IPS-NIHi7 (cell line): ENCODE measurements at regions not wholly inside any gene's neighbourhood (a gene's known extent, or its start where the extent isn't known, plus 50 kb on each side); places are given as distances from the start of the nearest gene placed in this dataset.

Experiments
- DNase-seq: peaks from one replicate; pipeline ENCODE4 v3.0.0; 2012; ENCODE audit warnings: mixed read lengths; ENCODE audit errors: extremely low spot score

DNA sequence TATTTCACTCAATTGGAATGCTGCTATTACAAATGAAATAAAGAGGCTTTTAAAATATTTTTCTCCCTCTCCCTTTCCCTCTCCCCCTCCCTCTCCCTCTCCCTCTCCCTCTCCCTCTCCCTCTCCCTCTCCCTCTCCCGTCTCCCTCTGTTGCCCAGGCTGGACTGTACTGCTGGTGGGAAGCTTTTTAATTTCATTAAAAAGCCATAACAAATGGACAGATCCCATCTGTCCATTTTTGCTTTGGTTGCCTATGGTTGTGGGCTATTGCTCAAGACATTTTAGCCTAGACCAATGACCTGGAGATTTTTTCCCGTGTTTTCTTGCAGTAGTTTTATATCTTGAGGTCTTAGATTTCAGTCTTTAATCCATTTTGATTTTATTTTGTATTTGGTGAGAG is 107.2 kb upstream of the LRRC3B start:
- DNase-seq, result no peak

DNA sequence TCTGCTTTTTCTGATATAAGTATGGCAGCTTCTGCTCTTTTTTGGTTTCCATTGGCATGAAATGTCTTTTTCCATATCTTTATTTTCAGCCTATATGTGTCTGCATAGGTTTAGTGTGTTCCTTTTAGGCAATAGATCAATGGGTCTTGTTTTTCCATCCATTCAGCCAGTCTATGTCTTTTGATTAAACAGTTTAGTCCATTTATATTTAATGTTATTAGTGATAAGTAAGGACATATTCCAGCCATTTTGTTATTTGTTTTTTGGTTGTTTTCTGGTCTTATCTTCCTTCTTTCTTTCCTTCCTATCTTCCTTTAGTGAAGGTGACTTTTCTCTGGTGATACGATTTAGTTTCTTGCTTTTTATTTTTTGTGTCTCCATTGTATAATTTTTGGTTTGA is 101.3 kb upstream of the LRRC3B start:
- DNase-seq, result no peak

DNA sequence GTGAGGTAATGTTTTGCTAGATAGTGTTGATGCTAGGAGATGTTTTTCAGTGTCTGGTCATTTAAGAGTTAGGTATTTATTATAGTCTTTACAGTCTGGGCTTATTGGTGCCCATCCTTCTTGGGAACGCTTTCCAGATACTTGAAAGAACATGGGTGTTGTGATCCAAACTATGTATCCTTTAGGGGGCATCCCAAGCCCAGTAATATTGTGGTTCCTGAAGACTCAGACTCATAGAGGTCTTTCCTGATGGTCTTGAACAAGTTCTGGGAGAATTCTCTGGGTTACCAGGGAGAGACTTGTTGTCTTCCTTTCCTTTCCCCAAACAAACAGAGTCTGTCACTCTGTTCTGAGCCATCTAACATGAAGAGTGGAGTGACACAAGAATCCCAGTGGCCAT is 99.7 kb upstream of the LRRC3B start:
- no peak for DNase-seq

GRCh38 chr3:26525013-26525412 is 97.6 kb upstream of the LRRC3B start:
- no peak for DNase-seq

DNA sequence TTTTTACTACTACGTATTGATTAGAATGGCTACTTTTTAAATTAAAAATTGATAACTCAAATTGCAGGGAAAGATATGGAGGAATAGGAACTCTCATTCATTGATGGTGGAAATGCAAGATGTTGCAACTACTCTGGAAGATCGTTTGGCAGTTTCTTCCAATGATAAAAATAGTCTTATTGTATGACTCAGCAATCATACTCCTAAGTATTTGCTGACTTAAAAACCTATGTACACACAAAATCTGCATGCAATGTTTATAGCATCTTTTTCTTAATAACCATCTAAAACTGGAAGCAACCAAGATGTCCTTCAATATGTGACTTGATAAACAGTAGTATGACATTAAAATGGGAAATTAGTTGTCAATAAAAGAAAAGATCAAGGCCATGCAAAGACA is 87.4 kb upstream of the LRRC3B start:
- DNase-seq, result no peak

GRCh38 chr3:26536955-26537354 is 85.6 kb upstream of the LRRC3B start:
- no peak for DNase-seq

- no peak for DNase-seq
These were observed 72.2 kb upstream of the LRRC3B start for GRCh38 chr3:26550413-26550812.

GRCh38 chr3:26556637-26557036 is 65.9 kb upstream of the LRRC3B start:
- no peak for DNase-seq

GRCh38 chr3:26558257-26558656 is 64.3 kb upstream of the LRRC3B start:
- DNase-seq, result no peak

DNA sequence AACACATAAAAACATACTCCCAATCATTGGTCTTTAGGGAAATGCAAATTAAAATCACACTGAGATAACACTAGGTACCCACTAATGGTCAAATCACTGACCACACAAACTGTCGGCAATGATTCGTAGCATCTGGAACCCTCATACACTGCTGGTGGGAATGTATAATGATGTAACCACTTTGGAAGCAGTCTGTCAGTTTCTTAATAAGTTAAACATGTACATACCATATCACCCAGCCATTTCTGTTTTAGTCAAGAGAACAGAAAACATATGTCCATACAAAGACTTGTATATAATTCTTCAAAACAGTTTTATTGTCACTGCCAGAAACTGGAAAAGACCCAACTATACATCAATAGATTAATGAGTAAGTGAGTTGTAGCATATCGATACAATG is 63.3 kb upstream of the LRRC3B start:
- DNase-seq, result no peak

GRCh38 chr3:26560081-26560480 is 62.5 kb upstream of the LRRC3B start:
- DNase-seq, result no peak

DNA sequence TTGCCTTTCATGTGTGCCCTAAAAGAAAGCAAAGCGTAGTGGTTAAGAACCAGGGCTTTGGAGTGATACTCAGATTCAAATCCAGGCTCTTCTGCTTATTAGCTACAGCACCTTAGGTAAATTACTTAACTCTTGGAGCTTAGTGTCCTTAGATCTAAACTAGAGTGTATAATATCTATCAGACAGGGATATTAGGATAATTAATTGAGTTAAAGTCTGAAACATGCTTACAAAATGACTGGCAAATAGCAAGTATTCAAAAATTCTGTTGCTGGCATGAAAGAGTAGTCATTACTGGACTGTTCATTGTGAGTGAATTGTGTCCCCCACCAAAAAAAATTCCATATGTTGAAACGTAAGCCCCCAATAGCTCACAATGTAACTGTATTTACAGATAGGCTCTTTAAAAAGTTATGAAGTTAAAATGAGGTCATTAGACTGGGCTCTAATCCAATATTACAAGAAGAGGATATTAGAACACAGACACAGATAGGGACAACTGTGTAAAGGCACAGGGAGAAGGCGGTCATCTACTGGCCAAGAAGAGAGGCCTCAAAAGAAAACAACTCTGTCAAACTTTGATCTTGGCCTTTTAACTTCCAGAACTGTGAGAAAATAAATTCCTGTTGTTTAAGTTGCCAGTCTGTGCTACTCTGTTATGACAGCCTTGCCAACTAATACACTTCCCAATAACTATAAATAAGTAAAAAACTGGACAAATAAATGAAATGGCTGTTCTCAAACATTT is 60.4 kb upstream of the LRRC3B start:
- no peak for DNase-seq
